CD4-positive, CD25-positive, alpha-beta regulatory T cell (primary cell): ENCODE measurements at regions not wholly inside any gene's neighbourhood (a gene's known extent, or its start where the extent isn't known, plus 50 kb on each side); places are given as distances from the start of the nearest gene placed in this dataset.
"Not testable (repeated sequence)": the region's sequence is repeated elsewhere in the genome, so short reads cannot be mapped to it uniquely, and the experiment has no call there.

ENCODE experiments used
- ATAC-seq, 2 donors: fragments of 150-1000 bp; cut with Tn5 transposase; one replicate each; pipeline ENCODE4 v1.10.0; 2021; ENCODE audit warnings: low read depth in 2 of 2, moderate number of reproducible peaks in 2 of 2, moderate library complexity in 1 of 2
- DNase-seq, 3 donors: peaks; one replicate each; pipeline versions ENCODE4 v3.0.0 to v3.0.0-alpha.2; 2012 to 2022; ENCODE audit warnings: mixed read lengths in 1 of 3
- H3K27ac ChIP-seq: one replicate; pipeline ENCODE4 v1.7.0; 2013; ENCODE audit warnings: mild to moderate bottlenecking, low read length; ENCODE audit not compliant: insufficient read depth, poor library complexity, severe bottlenecking
- H3K27me3 ChIP-seq: one replicate; pipeline ENCODE4 v1.7.0; 2013; ENCODE audit warnings: low read length; ENCODE audit not compliant: control insufficient read depth, insufficient read depth
- H3K36me3 ChIP-seq: one replicate; pipeline ENCODE4 v1.7.0; 2013; ENCODE audit warnings: mild to moderate bottlenecking, low read length, moderate library complexity; ENCODE audit not compliant: control insufficient read depth, insufficient read depth
- H3K4me1 ChIP-seq: 2 replicates; pipeline ENCODE4 v1.7.0; 2013; ENCODE audit warnings: mild to moderate bottlenecking, low read length; ENCODE audit not compliant: insufficient read depth, control insufficient read depth, poor library complexity, severe bottlenecking
- H3K4me3 ChIP-seq: one replicate; pipeline ENCODE4 v1.7.0; 2013; ENCODE audit warnings: low read depth, mild to moderate bottlenecking, low read length, moderate library complexity
- H3K9me3 ChIP-seq, 2 experiments: 1 replicate in 1 of 2; 2 replicates in 1 of 2; pipeline ENCODE4 v1.7.0; 2013; ENCODE audit warnings: low read length in 2 of 2, mild to moderate bottlenecking in 1 of 2, moderate library complexity in 1 of 2; ENCODE audit not compliant: control insufficient read depth in 2 of 2
- H3K27ac Mint-ChIP-seq, 3 donors: one replicate each; pipeline ENCODE4 v1.8.0; 2020 to 2022; ENCODE audit warnings: mild to moderate bottlenecking in 3 of 3, mixed read lengths in 3 of 3, moderate library complexity in 2 of 3
- H3K27me3 Mint-ChIP-seq: one replicate; pipeline ENCODE4 v1.8.0; 2022; ENCODE audit warnings: mild to moderate bottlenecking, mixed read lengths
- H3K36me3 Mint-ChIP-seq: one replicate; pipeline ENCODE4 v1.8.0; 2020; ENCODE audit warnings: mixed read lengths
- H3K4me1 Mint-ChIP-seq, 4 donors: one replicate each; pipeline ENCODE4 v1.8.0; 2020 to 2022; ENCODE audit warnings: mixed read lengths in 4 of 4, mild to moderate bottlenecking in 1 of 4
- H3K4me3 Mint-ChIP-seq, 4 donors: one replicate each; pipeline ENCODE4 v1.8.0; 2020 to 2022; ENCODE audit warnings: mild to moderate bottlenecking in 4 of 4, mixed read lengths in 4 of 4, moderate library complexity in 3 of 4
- H3K9me3 Mint-ChIP-seq, 7 donors: one replicate each; pipeline ENCODE4 v1.8.0; 2020 to 2022; ENCODE audit warnings: mixed read lengths in 7 of 7, mild to moderate bottlenecking in 3 of 7, moderate library complexity in 2 of 7

- no peak for ATAC-seq
These were observed 75.3 kb upstream of the C7orf33 start for GRCh38 chr7:148515237-148515636.

GRCh38 chr7:148515728-148516695 lies 74.6 kb upstream of the C7orf33 start:
- Histone ChIP-seq H3K9me3 (no peaks in the 10 kb centered on the region), H3K27ac (no peak overlapping the region), H3K4me1 (no peaks in the 10 kb centered on the region), H3K4me3 (no peak overlapping the region), H3K27me3 (no peaks in the 10 kb centered on the region), H3K36me3 (no peaks in the 10 kb centered on the region)
- Mint-ChIP-seq H3K9me3 (peaks cover 0 to 2% (median 0%) of the 10 kb centered on the region in 7 donors), H3K4me3 (no peak overlapping the region), H3K27me3 (peaks cover 14% of the 10 kb centered on the region), H3K27ac (no peak overlapping the region), H3K4me1 (no peaks in the 10 kb centered on the region), H3K36me3 (no peaks in the 10 kb centered on the region)
- no peak for ATAC-seq
- DNase-seq = no peak

More at GRCh38 chr7:148515237-148515636, 75.3 kb upstream of the C7orf33 start:
- Mint-ChIP-seq H3K27ac (no peak overlapping the region), H3K27me3 (peaks cover 14% of the 10 kb centered on the region), H3K4me3 (no peak overlapping the region), H3K36me3 (no peaks in the 10 kb centered on the region), H3K4me1 (no peaks in the 10 kb centered on the region), H3K9me3 (peaks cover 0 to 2% (median 0%) of the 10 kb centered on the region in 7 donors)
- Histone ChIP-seq H3K4me3 (no peak overlapping the region), H3K4me1 (no peaks in the 10 kb centered on the region), H3K36me3 (no peaks in the 10 kb centered on the region), H3K9me3 (no peaks in the 10 kb centered on the region), H3K27ac (no peak overlapping the region), H3K27me3 (no peaks in the 10 kb centered on the region)
- no peak for DNase-seq

DNA sequence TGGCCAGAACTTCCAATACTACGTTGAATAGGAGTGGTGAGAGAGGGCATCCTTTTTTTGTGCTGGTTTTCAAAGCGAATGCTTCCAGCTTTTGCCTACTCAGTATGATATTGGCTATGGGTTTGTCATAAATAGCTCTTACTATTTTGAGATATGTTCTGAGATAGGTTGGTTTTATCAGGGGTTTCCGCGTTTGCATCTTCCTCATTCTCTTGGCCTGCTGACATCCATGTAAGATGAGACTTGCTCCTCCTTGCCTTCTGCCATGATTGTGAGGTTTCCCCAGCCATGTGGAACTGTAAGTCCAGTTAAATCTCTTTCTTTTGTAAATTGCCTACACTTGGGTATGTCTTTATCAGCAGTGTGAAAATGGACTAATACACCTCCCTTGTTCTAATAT lies 71.2 kb upstream of the C7orf33 start:
- H3K4me3 Mint-ChIP-seq, ATAC-seq: not testable (repeated sequence)

GRCh38 chr7:148521271-148521670 lies 69.3 kb upstream of the C7orf33 start:
- H3K27me3 ChIP-seq = no peaks in the 10 kb centered on the region
- H3K9me3 Mint-ChIP-seq = peaks cover 0 to 3% (median 0%) of the 10 kb centered on the region in 7 donors
- H3K27ac Mint-ChIP-seq = peak overlapping the region in 1 of 3 donors; percentile 53

More for the DNA sequence above, 71.2 kb upstream of the C7orf33 start:
- not testable (repeated sequence) for H3K27ac Mint-ChIP-seq, H3K4me3 ChIP-seq, H3K4me1 Mint-ChIP-seq, H3K4me1 ChIP-seq, H3K27me3 ChIP-seq, DNase-seq, H3K36me3 Mint-ChIP-seq, H3K9me3 Mint-ChIP-seq, H3K27ac ChIP-seq, H3K9me3 ChIP-seq, H3K36me3 ChIP-seq
- peaks cover 23% of the 10 kb centered on the region for H3K27me3 Mint-ChIP-seq

GRCh38 chr7:148523550-148523949 lies 67.0 kb upstream of the C7orf33 start:
- H3K27ac Mint-ChIP-seq = no peak overlapping the region
- H3K27me3 Mint-ChIP-seq = peaks cover 24% of the 10 kb centered on the region
- Histone ChIP-seq H3K4me1 (no peaks in the 10 kb centered on the region), H3K27ac (no peak overlapping the region), H3K27me3 (no peaks in the 10 kb centered on the region), H3K36me3 (no peaks in the 10 kb centered on the region), H3K4me3 (no peak overlapping the region), H3K9me3 (no peaks in the 10 kb centered on the region)
- DNase-seq (no peak), ATAC-seq (no peak)
- H3K9me3 Mint-ChIP-seq = peaks cover 0 to 3% (median 0%) of the 10 kb centered on the region in 7 donors
- no peak overlapping the region for H3K4me3 Mint-ChIP-seq
- H3K36me3 Mint-ChIP-seq = no peaks in the 10 kb centered on the region
- peaks cover 0 to 7% (median 2%) of the 10 kb centered on the region in 4 donors for H3K4me1 Mint-ChIP-seq

More at GRCh38 chr7:148521271-148521670, 69.3 kb upstream of the C7orf33 start:
- no peaks in the 10 kb centered on the region for H3K4me1 Mint-ChIP-seq
- H3K36me3 Mint-ChIP-seq = no peaks in the 10 kb centered on the region
- Histone ChIP-seq H3K36me3 (no peaks in the 10 kb centered on the region), H3K9me3 (no peaks in the 10 kb centered on the region), H3K27ac (no peak overlapping the region), H3K4me1 (no peaks in the 10 kb centered on the region), H3K4me3 (no peak overlapping the region)
- H3K27me3 Mint-ChIP-seq = peaks cover 23% of the 10 kb centered on the region
- no peak for DNase-seq
- no peak overlapping the region for H3K4me3 Mint-ChIP-seq
- ATAC-seq = no peak

DNA sequence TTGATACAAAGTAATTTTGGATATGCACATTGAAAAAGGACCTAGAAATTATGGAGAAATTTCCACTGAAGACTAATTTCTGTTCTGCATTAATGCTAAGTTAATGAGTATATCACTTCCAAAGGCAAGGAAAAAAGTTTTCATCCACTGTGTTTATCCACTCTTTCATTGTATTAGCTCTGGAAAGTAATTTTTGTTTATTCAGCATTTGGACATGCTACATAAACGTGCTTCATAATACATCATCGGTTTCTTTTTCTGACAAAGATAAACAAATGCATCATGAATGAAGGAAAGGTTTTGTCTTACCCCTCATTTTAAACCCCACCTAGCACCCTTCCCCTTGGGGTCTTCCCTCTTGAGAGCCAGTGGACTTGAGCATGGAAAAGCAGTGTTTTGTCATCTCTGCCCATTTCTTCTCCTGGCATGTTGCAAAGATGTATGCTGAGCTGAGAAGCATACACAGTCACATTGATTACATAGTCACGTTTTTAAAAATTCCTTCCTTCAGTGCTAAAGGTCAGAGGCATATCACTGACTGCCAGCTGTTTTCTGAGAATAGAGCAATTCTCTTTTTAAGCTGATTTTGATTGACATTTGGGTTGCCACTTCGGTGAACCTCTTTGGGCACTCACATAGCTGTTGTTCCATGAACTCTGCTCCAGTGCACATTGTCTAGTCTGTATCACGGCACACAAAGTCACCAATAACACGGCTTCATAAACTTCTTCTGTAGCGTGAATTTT lies 65.9 kb upstream of the C7orf33 start:
- peaks cover 0 to 7% (median 2%) of the 10 kb centered on the region in 4 donors for H3K4me1 Mint-ChIP-seq
- Histone ChIP-seq H3K4me1 (no peaks in the 10 kb centered on the region), H3K9me3 (no peaks in the 10 kb centered on the region), H3K27ac (no peak overlapping the region), H3K27me3 (no peaks in the 10 kb centered on the region), H3K36me3 (no peaks in the 10 kb centered on the region), H3K4me3 (no peak overlapping the region)
- peaks cover 25% of the 10 kb centered on the region for H3K27me3 Mint-ChIP-seq
- H3K4me3 Mint-ChIP-seq = no peak overlapping the region
- no peak for DNase-seq
- H3K27ac Mint-ChIP-seq = no peak overlapping the region
- H3K36me3 Mint-ChIP-seq = no peaks in the 10 kb centered on the region
- H3K9me3 Mint-ChIP-seq = peaks cover 0 to 3% (median 0%) of the 10 kb centered on the region in 7 donors
- no peak for ATAC-seq

- H3K4me3 ChIP-seq = no peak overlapping the region
- peaks cover 0 to 7% (median 2%) of the 10 kb centered on the region in 4 donors for H3K4me1 Mint-ChIP-seq
- ATAC-seq (peak; percentile 98), DNase-seq (peak; percentile 75 to 94 (median 82))
- H3K36me3 ChIP-seq = no peaks in the 10 kb centered on the region
- no peaks in the 10 kb centered on the region for H3K27me3 ChIP-seq
- peaks cover 23% of the 10 kb centered on the region for H3K27me3 Mint-ChIP-seq
- H3K36me3 Mint-ChIP-seq = no peaks in the 10 kb centered on the region
- H3K9me3 Mint-ChIP-seq = peaks cover 0 to 3% (median 0%) of the 10 kb centered on the region in 7 donors
- no peaks in the 10 kb centered on the region for H3K4me1 ChIP-seq
- no peaks in the 10 kb centered on the region for H3K9me3 ChIP-seq
- H3K27ac ChIP-seq = no peak overlapping the region
- H3K27ac Mint-ChIP-seq = peak overlapping the region in 1 of 3 donors; percentile 15
- H3K4me3 Mint-ChIP-seq = no peak overlapping the region
These were observed 62.8 kb upstream of the C7orf33 start for GRCh38 chr7:148527717-148528168.
